ENCODE measurements at regions not wholly inside any gene's neighbourhood (a gene's known extent, or its start where the extent isn't known, plus 50 kb on each side); places are given as distances from the start of the nearest gene placed in this dataset.

DNA sequence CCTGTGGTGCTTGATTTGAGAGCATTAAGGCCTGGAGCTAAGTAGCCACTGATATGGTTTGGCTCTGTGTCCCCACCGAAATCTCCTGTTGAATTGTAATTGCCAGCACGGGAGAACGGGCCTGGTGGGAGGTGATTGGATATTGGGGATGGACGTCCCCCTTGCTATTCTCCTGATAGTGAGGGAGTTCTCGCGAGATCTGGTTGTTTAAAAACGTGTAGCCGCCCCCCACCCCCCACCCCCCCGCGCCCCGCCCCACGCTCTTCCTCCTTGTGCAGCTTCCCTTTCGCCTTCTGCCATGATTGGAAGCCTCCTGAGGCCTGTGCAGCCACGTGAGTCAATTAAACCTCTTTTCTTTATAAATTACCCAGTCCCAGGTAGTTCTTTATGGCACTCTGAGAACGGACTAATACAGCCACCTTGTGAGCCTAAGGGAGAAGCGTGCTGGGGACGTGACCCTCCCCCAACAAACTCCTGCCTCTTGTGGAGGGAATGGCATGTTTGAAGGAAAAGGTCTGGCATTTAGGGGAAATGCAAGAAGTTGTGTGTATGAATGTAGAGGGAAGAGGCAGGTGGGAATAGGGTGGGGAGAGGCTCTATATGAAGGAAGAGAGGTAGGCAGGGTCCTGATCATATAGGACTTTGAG, 118.0 kb upstream of the KMT2C start:
- TF ChIP-seq POLR2A (IDR thresholded peaks at IDR 0.05) (no peak), CTCF (IDR thresholded peaks at IDR 0.05) (no peak)
- Histone ChIP-seq H3K36me3 (no peaks in the 10 kb centered on the region), H3K27ac (no peak overlapping the region), H3K9me3 (no peaks in the 10 kb centered on the region), H3K4me1 (no peaks in the 10 kb centered on the region), H3K27me3 (no peaks in the 10 kb centered on the region), H3K4me3 (no peak overlapping the region)
- DNase-seq = no peak
- intact Hi-C loops (cut with DNase I; ENCODE audit: low total_unique reads) = no loop called here

- Histone ChIP-seq H3K4me3 (no peak overlapping the region), H3K27me3 (no peaks in the 10 kb centered on the region), H3K4me1 (no peaks in the 10 kb centered on the region), H3K36me3 (no peaks in the 10 kb centered on the region), H3K9me3 (no peaks in the 10 kb centered on the region), H3K27ac (no peak overlapping the region)
- no peak for DNase-seq
- TF ChIP-seq CTCF (IDR thresholded peaks at IDR 0.05) (no peak), POLR2A (IDR thresholded peaks at IDR 0.05) (no peak)
- intact Hi-C loops (cut with DNase I; ENCODE audit: low total_unique reads) = no loop called here
Measured at GRCh38 chr7:152551304-152552036, 115.7 kb upstream of the KMT2C start.

DNA sequence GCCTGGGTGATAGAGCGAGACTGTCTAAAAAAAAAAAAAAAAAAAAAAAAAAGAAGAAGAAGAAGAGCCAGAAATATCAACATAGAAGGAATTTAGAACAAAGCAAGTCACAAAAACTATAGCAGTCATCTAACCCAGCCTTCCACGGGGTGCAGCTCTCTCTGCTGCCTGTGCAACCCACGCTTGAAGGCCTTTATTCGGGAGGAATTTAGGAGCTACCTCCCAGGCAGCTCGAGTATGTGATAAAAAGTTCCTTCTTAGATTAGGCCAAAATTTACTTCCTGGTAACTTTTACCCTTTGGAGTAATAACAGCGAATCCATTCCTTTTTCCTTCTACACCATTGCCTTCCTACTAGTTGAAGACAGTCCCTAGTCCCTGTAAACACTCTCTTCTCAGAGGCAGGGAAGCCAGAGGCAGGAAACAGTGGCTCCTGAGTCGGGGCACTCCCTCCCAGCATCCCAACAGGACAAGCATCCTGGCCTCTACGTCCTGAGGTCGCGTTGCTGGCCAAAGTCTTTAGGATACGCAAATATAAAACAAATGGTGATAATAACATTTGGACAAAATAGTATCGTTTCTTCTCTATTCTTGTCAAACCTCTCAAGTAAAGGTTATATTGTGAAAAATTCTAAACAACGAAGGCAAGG, 109.3 kb upstream of the KMT2C start:
- TF ChIP-seq POLR2A (IDR thresholded peaks at IDR 0.05) (no peak), CTCF (IDR thresholded peaks at IDR 0.05) (no peak)
- Histone ChIP-seq H3K9me3 (no peaks in the 10 kb centered on the region), H3K27ac (no peak overlapping the region), H3K4me1 (no peaks in the 10 kb centered on the region), H3K36me3 (no peaks in the 10 kb centered on the region), H3K4me3 (no peak overlapping the region), H3K27me3 (no peaks in the 10 kb centered on the region)
- intact Hi-C loops (cut with DNase I; ENCODE audit: low total_unique reads) = no loop called here
- no peak for DNase-seq

DNA sequence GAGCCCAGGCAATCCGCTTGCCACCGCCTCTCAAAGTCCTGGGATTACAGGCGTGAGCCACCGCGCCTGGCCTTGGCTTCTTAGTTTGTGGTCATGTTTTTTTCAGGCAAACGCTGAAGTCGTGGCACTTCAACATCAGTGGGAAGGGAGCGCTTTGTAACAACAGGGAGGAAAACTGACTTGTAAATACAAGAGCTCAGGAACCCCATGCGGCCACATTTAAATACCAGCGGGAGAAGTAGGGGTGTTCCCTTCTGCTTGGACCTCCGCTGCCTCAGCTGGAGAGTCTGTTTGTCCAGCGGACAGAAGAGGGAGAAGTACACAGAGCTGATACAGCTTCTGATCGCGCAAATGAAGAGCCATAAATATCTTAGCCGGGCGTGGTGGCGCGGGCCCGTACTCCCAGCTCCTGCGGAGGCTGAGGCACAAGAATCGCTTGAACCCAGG, 108.7 kb upstream of the KMT2C start:
- no peak overlapping the region for H3K4me3 ChIP-seq
- no peaks in the 10 kb centered on the region for H3K9me3 ChIP-seq
- no peak for DNase-seq
- H3K27ac ChIP-seq = no peak overlapping the region
- H3K27me3 ChIP-seq = no peaks in the 10 kb centered on the region
- intact Hi-C loops (cut with DNase I; ENCODE audit: low total_unique reads) = no loop called here
- TF ChIP-seq CTCF (IDR thresholded peaks at IDR 0.05) (no peak), POLR2A (IDR thresholded peaks at IDR 0.05) (no peak)
- H3K4me1 ChIP-seq = no peaks in the 10 kb centered on the region
- no peaks in the 10 kb centered on the region for H3K36me3 ChIP-seq

- Histone ChIP-seq H3K4me1 (no peaks in the 10 kb centered on the region), H3K9me3 (no peaks in the 10 kb centered on the region), H3K36me3 (no peaks in the 10 kb centered on the region), H3K4me3 (no peak overlapping the region), H3K27me3 (no peaks in the 10 kb centered on the region), H3K27ac (no peak overlapping the region)
- intact Hi-C loops (cut with DNase I; ENCODE audit: low total_unique reads) = no loop called here
- TF ChIP-seq CTCF (IDR thresholded peaks at IDR 0.05) (no peak), POLR2A (IDR thresholded peaks at IDR 0.05) (no peak)
- no peak for DNase-seq
Measured at GRCh38 chr7:152543799-152544198, 108.0 kb upstream of the KMT2C start.

Data from uterus (tissue), 3 donors.